Transverse colon (tissue), 4 donors: ENCODE measurements at regions not wholly inside any gene's neighbourhood (a gene's known extent, or its start where the extent isn't known, plus 50 kb on each side); places are given as distances from the start of the nearest gene placed in this dataset.
"Not testable (repeated sequence)": the region's sequence is repeated elsewhere in the genome, so short reads cannot be mapped to it uniquely, and the experiment has no call there.

Experiments used
- DNase-seq: peaks from one replicate; pipeline ENCODE4 v3.0.0-alpha.2; 2019
- H3K27ac ChIP-seq, 4 donors: fragments of 200-600 bp; sonication (generic); 2 replicates each; pipeline ENCODE4 v1.5.1; 2016 to 2018; ENCODE audit warnings: inconsistent platforms in 4 of 4
- H3K27me3 ChIP-seq: fragments of 200-600 bp; sonication (generic); 2 replicates; pipeline ENCODE4 v1.5.1; 2017; ENCODE audit warnings: inconsistent platforms
- H3K36me3 ChIP-seq, 4 donors: fragments of 200-600 bp; sonication (generic); 2 replicates each; pipeline ENCODE4 v1.5.1; 2017 to 2019; ENCODE audit warnings: inconsistent platforms in 4 of 4
- H3K4me1 ChIP-seq, 4 donors: fragments of 200-600 bp; sonication (generic); 2 replicates each; pipeline ENCODE4 v1.5.1; 2017 to 2020; ENCODE audit warnings: inconsistent platforms in 4 of 4
- H3K4me3 ChIP-seq, 4 donors: fragments of 200-600 bp; sonication (generic); 1 replicate in 1 of 4; 2 replicates in 3 of 4; pipeline versions ENCODE4 v1.5.1 to v1.6.1; 2017 to 2019; ENCODE audit warnings: inconsistent platforms in 4 of 4
- H3K9me3 ChIP-seq, 2 donors: fragments of 200-600 bp; sonication (generic); 2 replicates each; pipeline ENCODE4 v1.5.1; 2017 to 2019; ENCODE audit warnings: inconsistent platforms in 2 of 2
- WGBS, 2 donors: methylation state at CpG; one replicate each; pipeline ENCODE4 v1.1.5; 2018; ENCODE audit warnings: low coverage in 1 of 2; 5-methylcytosine and 5-hydroxymethylcytosine counted together
- in situ Hi-C, 4 donors: fragments of 200-750 bp; cut with MboI; loops; one replicate each; pipeline versions ENCODE4 v1.15.0 to v1.15.1; 2017; ENCODE audit warnings: low sequenced_read_pairs in 3 of 4, low pct_ligation_motif_present in 1 of 4, low pct_unique_long_range_greater_than_20kb in 1 of 4
- intact Hi-C: fragments of 100-400 bp; cut with DNase I; formaldehyde crosslinking; loops from one replicate; pipeline ENCODE4 v1.15.1; 2023; ENCODE audit warnings: low total_unique reads

GRCh38 chr21:5013455-5014304 lies 5507.7 kb upstream of the TPTE start:
- WGBS, 2 donors, result no CpG with 5 or more reads among the region's 33 CpGs
- in situ Hi-C loops, DNase-seq: not testable (repeated sequence)

GRCh38 chr21:5015187-5015586 lies 5506.2 kb upstream of the TPTE start:
- in situ Hi-C loops, H3K9me3 ChIP-seq, DNase-seq, H3K36me3 ChIP-seq, intact Hi-C loops, H3K4me1 ChIP-seq, H3K4me3 ChIP-seq, H3K27ac ChIP-seq, H3K27me3 ChIP-seq: not testable (repeated sequence)
- no CpG with 5 or more reads among the region's 17 CpGs for WGBS, 2 donors

More at GRCh38 chr21:5013455-5014304, 5507.7 kb upstream of the TPTE start:
- intact Hi-C loops, H3K27me3 ChIP-seq, H3K27ac ChIP-seq, H3K4me1 ChIP-seq, H3K36me3 ChIP-seq, H3K4me3 ChIP-seq, H3K9me3 ChIP-seq: not testable (repeated sequence)

DNA sequence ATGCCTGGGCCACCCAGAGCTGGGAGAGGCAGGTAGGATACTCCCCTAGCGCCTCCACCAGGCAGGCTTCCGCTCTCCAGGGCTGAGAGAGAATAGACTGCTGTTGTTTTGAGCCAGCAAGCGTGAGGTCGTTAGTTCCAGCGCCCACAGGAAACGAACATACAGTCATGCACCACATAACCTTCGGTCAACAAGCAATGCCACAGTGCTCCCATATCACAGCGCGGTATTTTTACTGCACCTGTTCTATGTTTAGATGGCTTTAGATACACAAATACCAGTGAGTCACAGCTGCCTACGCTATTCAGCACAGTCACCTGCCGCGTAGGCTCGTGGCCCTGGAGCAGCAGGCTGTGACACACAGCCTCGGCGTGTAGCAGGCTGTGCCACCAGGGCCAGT lies 5502.3 kb upstream of the TPTE start:
- intact Hi-C loops, result not testable (repeated sequence)

GRCh38 chr21:5021815-5022214 lies 5499.6 kb upstream of the TPTE start:
- intact Hi-C loops, in situ Hi-C loops: not testable (repeated sequence)
- no CpG with 5 or more reads among the region's 27 CpGs for WGBS, 2 donors

More for the DNA sequence above, 5502.3 kb upstream of the TPTE start:
- H3K9me3 ChIP-seq, H3K4me1 ChIP-seq, in situ Hi-C loops, DNase-seq, H3K27ac ChIP-seq, H3K27me3 ChIP-seq, H3K4me3 ChIP-seq, H3K36me3 ChIP-seq: not testable (repeated sequence)
- WGBS, 2 donors, result no CpG with 5 or more reads among the region's 15 CpGs

GRCh38 chr21:5022254-5022653 lies 5499.1 kb upstream of the TPTE start:
- H3K4me3 ChIP-seq, result not testable (repeated sequence)

More at GRCh38 chr21:5021815-5022214, 5499.6 kb upstream of the TPTE start:
- not testable (repeated sequence) for H3K4me1 ChIP-seq, H3K27me3 ChIP-seq, H3K9me3 ChIP-seq, H3K27ac ChIP-seq, H3K36me3 ChIP-seq, DNase-seq, H3K4me3 ChIP-seq

DNA sequence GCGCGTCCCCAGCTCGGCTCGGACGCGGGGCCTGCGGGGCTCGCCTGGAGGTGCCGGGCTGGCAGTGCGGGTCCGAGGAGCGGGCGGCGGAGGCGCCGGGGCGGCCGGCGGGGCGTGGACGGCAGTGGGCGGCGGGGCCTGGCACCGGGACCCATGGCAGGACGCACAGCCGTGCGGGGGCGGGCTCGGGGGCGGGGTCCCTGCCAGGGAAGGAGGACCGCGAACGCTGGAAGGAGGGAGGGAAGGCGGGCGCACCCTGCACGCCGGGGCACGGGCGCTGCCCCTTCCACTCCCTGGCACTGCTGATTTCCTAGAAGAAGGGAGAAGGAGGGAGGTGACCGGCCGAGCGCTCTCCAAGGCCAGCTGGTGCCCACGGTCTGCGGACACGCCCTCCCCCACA lies 5498.6 kb upstream of the TPTE start:
- H3K36me3 ChIP-seq, H3K9me3 ChIP-seq, H3K27ac ChIP-seq, intact Hi-C loops, H3K27me3 ChIP-seq, H3K4me3 ChIP-seq, H3K4me1 ChIP-seq, in situ Hi-C loops, DNase-seq: not testable (repeated sequence)
- WGBS, 2 donors, result no CpG with 5 or more reads among the region's 45 CpGs

More at GRCh38 chr21:5022254-5022653, 5499.1 kb upstream of the TPTE start:
- WGBS, 2 donors, result no CpG with 5 or more reads among the region's 52 CpGs
- H3K4me1 ChIP-seq, H3K27ac ChIP-seq, intact Hi-C loops, DNase-seq, H3K36me3 ChIP-seq, in situ Hi-C loops, H3K27me3 ChIP-seq, H3K9me3 ChIP-seq: not testable (repeated sequence)

DNA sequence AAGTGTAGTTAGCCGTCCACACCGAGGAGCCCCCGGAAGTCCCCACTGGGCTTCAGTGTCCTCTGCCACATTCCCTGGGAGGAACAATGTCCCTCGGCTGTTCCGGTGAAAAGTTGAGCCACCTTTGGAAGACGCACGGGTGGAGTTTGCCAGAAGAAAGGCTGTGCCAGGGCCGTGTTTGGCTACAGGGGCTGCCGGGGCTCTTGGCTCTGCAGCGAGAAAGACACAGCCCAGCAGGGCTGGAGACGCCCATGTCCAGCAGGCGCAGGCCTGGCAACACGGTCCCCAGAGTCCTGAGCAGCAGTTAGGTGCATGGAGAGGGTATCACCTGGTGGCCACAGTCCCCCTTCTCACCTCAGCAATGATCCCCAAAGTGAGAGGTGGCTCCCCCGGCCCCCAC lies 5486.2 kb upstream of the TPTE start:
- DNase-seq, H3K36me3 ChIP-seq, H3K4me1 ChIP-seq, intact Hi-C loops, in situ Hi-C loops, H3K27ac ChIP-seq, H3K27me3 ChIP-seq, H3K9me3 ChIP-seq, H3K4me3 ChIP-seq: not testable (repeated sequence)
- no CpG with 5 or more reads among the region's 14 CpGs for WGBS, 2 donors

DNA sequence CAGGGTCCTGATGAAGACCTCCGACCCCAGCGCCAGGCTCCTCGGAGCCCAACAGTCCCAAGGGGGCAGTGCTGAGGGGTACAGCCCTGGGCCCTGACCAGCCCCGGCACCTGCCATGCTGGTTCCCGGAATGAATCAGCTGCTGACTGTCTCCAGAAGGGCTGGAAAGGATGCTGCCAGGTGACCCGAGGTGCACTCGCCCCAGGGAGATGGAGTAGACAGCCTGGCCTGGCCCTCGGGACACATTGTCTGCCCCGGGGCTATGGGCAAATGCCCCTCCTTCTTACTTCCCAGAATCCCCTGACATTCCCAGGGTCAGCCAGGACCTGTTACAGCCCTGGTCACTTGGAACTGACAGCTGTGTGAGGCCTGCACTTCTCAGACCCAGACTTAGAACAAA lies 5485.8 kb upstream of the TPTE start:
- H3K36me3 ChIP-seq, intact Hi-C loops, in situ Hi-C loops, H3K4me1 ChIP-seq, H3K27ac ChIP-seq, H3K9me3 ChIP-seq, DNase-seq, H3K27me3 ChIP-seq, H3K4me3 ChIP-seq: not testable (repeated sequence)
- no CpG with 5 or more reads among the region's 9 CpGs for WGBS, 2 donors

- intact Hi-C loops, H3K27ac ChIP-seq, H3K27me3 ChIP-seq, H3K9me3 ChIP-seq, DNase-seq, H3K36me3 ChIP-seq, H3K4me1 ChIP-seq, in situ Hi-C loops, H3K4me3 ChIP-seq: not testable (repeated sequence)
- WGBS, 2 donors, result 100% methylated on average over 1 of the region's 15 CpGs; no CpG with 5 or more reads in 1 of the 2 donors
Measured at GRCh38 chr21:5037606-5038331, 5483.6 kb upstream of the TPTE start.

DNA sequence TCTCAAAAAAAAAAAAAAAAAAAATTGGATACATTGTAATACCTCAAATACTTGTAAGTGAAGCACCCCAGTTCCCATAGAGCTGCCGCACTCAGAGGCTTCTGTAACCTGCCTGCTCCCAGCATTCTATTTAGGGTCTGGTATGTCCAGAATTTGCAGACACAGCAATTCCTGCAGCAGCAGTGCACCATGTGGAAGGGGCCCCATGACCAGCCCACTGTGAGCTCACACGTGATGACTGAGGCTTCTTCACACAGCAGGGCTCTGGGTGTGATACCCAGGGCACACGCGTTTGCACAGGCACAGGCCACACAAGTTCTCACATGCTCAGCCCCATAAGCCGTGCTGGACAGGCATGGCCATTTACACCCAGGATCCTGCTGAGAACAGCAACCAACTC lies 5481.5 kb upstream of the TPTE start:
- H3K27me3 ChIP-seq, intact Hi-C loops, H3K4me3 ChIP-seq, in situ Hi-C loops, DNase-seq, H3K4me1 ChIP-seq, H3K36me3 ChIP-seq, H3K27ac ChIP-seq, H3K9me3 ChIP-seq: not testable (repeated sequence)
- WGBS, 2 donors, result no CpG with 5 or more reads among the region's 5 CpGs

DNA sequence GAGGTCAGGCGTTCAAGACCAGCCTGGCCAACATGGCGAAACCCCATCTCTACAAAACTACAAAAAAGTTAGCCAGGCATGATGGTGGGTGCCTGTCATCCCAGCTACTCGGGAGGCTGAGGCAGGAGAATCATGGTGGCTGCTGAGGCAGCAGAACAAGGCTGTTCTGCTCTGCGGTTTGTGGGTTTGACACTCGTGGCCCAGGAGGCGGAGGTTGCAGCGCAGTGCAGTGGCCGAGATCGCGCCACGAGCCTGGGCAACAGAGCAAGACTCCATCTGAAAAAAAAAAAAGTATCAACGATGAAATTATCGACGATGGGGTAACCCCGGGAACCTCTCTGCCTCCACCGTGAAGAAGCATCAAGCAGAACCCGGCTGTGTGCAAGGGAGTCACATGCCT lies 5478.8 kb upstream of the TPTE start:
- not testable (repeated sequence) for DNase-seq
- no CpG with 5 or more reads among the region's 17 CpGs for WGBS, 2 donors

More for the DNA sequence above, 5478.8 kb upstream of the TPTE start:
- intact Hi-C loops, H3K9me3 ChIP-seq, H3K36me3 ChIP-seq, H3K4me3 ChIP-seq, H3K4me1 ChIP-seq, in situ Hi-C loops, H3K27me3 ChIP-seq, H3K27ac ChIP-seq: not testable (repeated sequence)
